Thoracic aorta (tissue), 2 donors: ENCODE measurements at regions not wholly inside any gene's neighbourhood (a gene's known extent, or its start where the extent isn't known, plus 50 kb on each side); places are given as distances from the start of the nearest gene placed in this dataset.

Experiments used
- ATAC-seq: fragments of 150-250 bp; one replicate; pipeline ENCODE4 v1.8.0; 2017; ENCODE audit warnings: low read depth; ENCODE audit not compliant: insufficient number of reproducible peaks, low FRiP score
- DNase-seq: peaks from one replicate; pipeline ENCODE4 v3.0.0-alpha.2; 2020; ENCODE audit warnings: low spot score
- H3K27ac ChIP-seq, 2 donors: fragments of 200-600 bp; sonication (generic); 1 replicate in 1 of 2; 2 replicates in 1 of 2; pipeline ENCODE4 v1.5.1; 2016; ENCODE audit warnings: mild to moderate bottlenecking in 2 of 2, moderate library complexity in 2 of 2
- H3K27me3 ChIP-seq: fragments of 200-600 bp; sonication (generic); replicated peaks from 2 replicates; pipeline ENCODE4 v1.6.0; 2016; ENCODE audit warnings: mild to moderate bottlenecking; ENCODE audit not compliant: insufficient read depth
- H3K36me3 ChIP-seq: fragments of 200-600 bp; sonication (generic); one replicate; pipeline ENCODE4 v1.5.1; 2016
- H3K4me1 ChIP-seq, 2 donors: fragments of 200-600 bp; sonication (generic); 1 replicate in 1 of 2; 2 replicates in 1 of 2; pipeline versions ENCODE4 v1.5.1 to v1.6.0; 2016; ENCODE audit warnings: low read depth in 2 of 2, mild to moderate bottlenecking in 1 of 2; ENCODE audit not compliant: control insufficient read depth in 1 of 2
- H3K4me3 ChIP-seq: fragments of 200-600 bp; sonication (generic); 2 replicates; pipeline ENCODE4 v1.5.1; 2016; ENCODE audit warnings: mild to moderate bottlenecking
- H3K9me3 ChIP-seq: fragments of 200-600 bp; sonication (generic); 2 replicates; pipeline ENCODE4 v1.5.1; 2016
- CTCF ChIP-seq: fragments of 200-600 bp; sonication (generic); IDR thresholded peaks from one replicate; pipeline ENCODE4 v1.5.1; 2019; ENCODE audit warnings: antibody characterized with exemption

DNA sequence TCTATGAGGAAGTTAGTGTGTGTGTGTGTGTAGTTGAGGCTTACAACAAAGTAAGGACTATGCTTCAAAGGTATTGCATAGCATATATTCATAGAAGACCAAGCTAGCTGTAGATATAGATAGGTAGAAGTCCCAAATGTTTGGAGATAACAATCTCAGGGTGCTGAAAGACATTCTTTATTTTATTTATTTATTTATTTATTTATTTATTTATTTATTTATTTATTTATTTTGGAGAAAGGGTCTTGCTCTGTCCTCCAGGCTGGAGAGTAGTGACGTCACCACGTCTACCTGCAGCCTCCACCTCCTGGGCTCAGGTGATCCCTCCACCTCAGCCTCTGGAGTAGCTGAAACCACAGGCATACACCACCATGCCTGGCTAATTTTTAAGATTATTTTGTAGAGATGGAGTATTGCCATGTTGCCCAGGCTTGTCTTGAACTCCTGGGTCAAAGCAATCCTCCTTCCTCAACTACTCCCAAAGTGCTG is 284.6 kb upstream of the KIF2B start:
- H3K9me3 ChIP-seq: no peaks in the 10 kb centered on the region
- H3K4me1 ChIP-seq: peaks cover 3 to 6% of the 10 kb centered on the region in 2 donors
- TF ChIP-seq CTCF: no peak
- ATAC-seq (no peak), DNase-seq (no peak)
- no peaks in the 10 kb centered on the region for H3K27me3 ChIP-seq
- H3K27ac ChIP-seq: no peak overlapping the region
- H3K36me3 ChIP-seq: no peaks in the 10 kb centered on the region
- H3K4me3 ChIP-seq: no peak overlapping the region

- Histone ChIP-seq H3K4me3 (no peak overlapping the region), H3K4me1 (no peaks in the 10 kb centered on the region), H3K27me3 (no peaks in the 10 kb centered on the region), H3K36me3 (no peaks in the 10 kb centered on the region), H3K27ac (no peak overlapping the region), H3K9me3 (no peaks in the 10 kb centered on the region)
- ATAC-seq: no peak
- no peak for TF ChIP-seq CTCF
- DNase-seq: no peak
These were observed 295.3 kb upstream of the KIF2B start for GRCh38 chr17:53527473-53527872.

DNA sequence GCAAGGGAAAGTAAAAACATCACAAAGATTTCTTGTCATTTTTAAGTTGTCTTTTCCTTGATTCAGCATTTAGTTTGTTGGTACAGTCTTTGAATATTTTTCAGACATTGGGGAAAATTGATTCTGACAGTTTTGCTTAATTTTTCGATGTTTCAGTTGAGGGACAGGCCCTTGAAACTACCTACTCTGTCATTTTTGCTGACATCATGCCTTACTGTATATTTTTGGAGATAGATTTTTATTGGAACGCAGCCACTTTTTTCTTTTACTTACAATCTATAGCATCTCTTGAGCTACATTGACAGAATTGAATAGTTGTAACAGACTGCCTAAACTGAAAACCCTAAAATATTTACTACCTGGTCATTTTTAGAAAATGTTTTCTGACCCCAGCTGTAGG is 297.1 kb upstream of the KIF2B start:
- ATAC-seq: no peak
- Histone ChIP-seq H3K9me3 (no peaks in the 10 kb centered on the region), H3K36me3 (no peaks in the 10 kb centered on the region), H3K4me3 (no peak overlapping the region), H3K27ac (no peak overlapping the region), H3K4me1 (no peaks in the 10 kb centered on the region), H3K27me3 (no peaks in the 10 kb centered on the region)
- TF ChIP-seq CTCF: no peak
- no peak for DNase-seq

DNA sequence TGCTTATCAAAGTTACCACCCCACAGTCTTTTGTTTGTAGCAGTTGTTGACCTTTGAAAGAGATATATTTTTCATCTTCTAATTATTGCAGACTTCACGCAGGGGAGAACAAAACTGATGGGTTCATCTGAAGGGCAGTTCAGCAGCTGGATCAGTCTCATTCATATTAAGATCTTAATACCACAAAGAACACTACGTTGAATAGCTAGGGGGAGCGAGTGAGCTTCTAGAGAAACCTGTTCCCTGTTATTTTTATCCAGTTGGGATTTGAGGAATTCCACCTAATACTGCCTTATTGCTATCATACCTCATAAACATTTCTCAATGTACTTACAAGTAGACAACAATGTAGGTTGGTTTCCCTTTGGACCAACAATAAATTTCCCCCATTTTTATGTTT is 306.1 kb upstream of the KIF2B start:
- H3K4me1 ChIP-seq: no peaks in the 10 kb centered on the region
- H3K9me3 ChIP-seq: no peaks in the 10 kb centered on the region
- DNase-seq (no peak), ATAC-seq (no peak)
- H3K4me3 ChIP-seq: no peak overlapping the region
- no peak overlapping the region for H3K27ac ChIP-seq
- H3K27me3 ChIP-seq: no peaks in the 10 kb centered on the region
- no peaks in the 10 kb centered on the region for H3K36me3 ChIP-seq
- TF ChIP-seq CTCF: no peak

DNA sequence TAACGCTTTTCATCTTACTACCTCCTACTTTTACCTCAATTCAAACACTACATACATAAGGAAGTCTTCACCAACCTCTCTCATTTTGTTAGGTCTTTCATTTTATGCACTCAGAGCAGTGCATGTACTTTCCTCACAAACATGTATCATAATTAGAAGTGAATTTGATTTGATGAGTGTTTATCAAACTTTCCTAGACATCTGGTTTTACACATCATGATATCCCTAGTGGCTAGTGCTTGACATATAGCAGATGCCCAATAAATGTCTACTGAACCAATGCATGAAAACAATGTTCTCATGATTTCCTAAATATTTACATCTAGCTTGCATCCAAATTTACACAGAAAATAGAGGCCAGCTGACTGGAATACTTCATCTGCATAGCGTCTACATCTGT is 323.4 kb upstream of the KIF2B start:
- Histone ChIP-seq H3K4me1 (no peaks in the 10 kb centered on the region), H3K9me3 (no peaks in the 10 kb centered on the region), H3K27me3 (no peaks in the 10 kb centered on the region), H3K27ac (no peak overlapping the region), H3K36me3 (no peaks in the 10 kb centered on the region), H3K4me3 (no peak overlapping the region)
- DNase-seq (no peak), ATAC-seq (no peak)
- no peak for TF ChIP-seq CTCF
